HS-27A (cell line): ENCODE measurements at regions not wholly inside any gene's neighbourhood (a gene's known extent, or its start where the extent isn't known, plus 50 kb on each side); places are given as distances from the start of the nearest gene placed in this dataset.

Experiments used
- DNase-seq: peaks from one replicate; pipeline ENCODE4 v3.0.0-alpha.2; 2012; ENCODE audit warnings: low read depth, missing footprints

DNA sequence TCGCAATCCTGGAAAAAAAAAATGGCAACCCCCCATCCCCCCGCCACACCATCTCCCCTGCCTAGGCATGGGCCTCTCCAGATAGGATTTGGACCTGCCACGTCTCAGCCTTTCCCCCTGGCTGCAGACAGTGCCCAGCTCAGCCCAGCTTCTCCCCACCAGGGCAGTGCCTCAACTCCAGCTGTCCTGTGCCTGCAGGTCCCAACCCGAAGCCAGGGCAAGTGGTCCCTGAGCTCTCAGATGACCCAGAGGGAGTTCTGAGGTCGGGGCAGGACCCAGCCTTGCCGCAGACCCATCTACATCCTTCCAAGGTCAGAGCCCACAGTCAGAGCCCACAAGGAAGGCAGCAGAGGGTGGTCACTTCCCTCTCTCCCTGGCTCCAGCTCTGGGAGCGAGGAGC lies 86.7 kb upstream of the POU3F1 start:
- DNase-seq: no peak

DNA sequence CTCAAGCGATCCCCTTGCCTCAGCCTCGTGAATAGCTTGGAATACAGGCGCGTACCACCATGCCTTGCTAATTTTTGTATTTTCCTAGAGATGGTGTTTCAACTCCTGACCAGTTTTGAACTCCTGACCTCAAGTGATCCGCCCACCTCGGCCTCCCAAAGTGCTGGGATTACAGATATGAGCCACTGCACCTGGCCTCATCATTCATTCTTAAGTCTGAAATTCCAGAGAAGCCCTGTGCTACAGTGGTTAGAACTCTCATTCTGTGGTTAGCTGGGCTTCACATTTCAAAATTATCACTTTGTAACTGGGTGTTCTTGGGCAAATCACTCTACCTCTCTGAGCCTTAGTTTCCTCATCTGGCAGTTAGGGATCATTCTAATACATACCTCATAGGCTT lies 86.1 kb upstream of the POU3F1 start:
- DNase-seq: no peak

DNA sequence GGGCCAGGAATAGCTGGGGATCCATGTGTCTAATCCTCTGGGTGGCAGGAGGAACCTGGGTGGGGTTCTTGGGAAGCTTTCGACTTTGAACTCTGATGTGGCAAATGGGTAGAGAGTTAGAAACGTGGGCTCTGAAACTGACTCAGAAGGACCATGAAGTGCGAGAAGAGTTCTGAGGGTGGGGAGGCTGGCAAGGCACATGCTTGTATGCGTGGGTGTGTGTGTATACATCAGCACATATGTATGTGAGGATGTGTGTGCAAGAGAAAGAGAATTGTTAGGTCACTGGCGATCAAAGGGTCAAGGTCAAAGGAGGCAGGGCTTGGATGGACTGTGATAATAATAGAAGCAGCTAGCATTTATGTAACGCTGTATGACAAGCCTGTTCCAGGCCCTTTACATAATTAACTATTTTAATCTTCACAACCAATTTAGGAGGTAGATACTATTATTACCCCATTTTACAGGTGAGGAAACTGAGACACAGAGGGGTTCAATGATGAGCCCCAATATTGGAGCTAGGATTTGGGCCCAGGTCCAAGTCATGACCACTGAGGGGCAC lies 84.5 kb upstream of the POU3F1 start:
- no peak for DNase-seq

DNA sequence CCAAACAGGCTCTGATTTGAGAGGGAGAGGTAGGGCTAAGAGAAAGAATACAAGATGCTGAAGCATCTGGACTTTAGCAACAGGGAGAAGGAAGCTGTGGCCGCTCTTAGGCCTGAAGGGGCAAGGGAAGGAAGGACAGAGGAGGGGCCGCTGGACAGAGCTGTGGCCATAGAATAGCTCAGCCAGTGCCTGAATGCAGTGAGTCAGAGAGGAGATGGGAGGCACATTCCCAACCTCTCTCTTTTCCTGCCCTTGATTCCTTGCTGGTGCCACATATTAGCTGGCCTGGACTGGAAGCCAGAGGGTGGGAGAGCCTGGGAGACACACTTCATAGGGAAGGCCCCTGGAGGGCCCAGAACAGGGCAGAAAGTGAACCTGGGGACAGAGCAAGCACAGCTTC lies 83.4 kb upstream of the POU3F1 start:
- DNase-seq: no peak

DNA sequence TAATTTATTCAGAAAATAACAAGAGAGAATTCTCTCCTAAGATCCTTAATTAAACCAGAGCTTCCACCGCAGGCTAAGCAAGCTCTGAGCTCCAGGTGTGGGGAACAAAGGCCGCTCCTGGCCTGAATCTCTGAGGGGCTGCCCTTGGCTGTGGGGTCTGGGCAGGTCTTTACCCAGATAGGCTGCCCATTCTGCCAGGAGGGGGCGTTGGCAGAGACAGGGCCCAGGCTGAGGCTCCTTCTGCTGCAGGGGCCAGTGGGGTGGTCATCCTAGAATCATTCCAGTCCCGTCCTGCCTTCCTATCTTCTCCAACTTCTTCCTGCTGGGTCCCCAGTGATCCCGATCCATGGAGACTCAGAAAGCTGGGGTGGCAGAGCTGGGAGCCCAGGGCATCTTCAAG lies 82.9 kb upstream of the POU3F1 start:
- DNase-seq: no peak

DNA sequence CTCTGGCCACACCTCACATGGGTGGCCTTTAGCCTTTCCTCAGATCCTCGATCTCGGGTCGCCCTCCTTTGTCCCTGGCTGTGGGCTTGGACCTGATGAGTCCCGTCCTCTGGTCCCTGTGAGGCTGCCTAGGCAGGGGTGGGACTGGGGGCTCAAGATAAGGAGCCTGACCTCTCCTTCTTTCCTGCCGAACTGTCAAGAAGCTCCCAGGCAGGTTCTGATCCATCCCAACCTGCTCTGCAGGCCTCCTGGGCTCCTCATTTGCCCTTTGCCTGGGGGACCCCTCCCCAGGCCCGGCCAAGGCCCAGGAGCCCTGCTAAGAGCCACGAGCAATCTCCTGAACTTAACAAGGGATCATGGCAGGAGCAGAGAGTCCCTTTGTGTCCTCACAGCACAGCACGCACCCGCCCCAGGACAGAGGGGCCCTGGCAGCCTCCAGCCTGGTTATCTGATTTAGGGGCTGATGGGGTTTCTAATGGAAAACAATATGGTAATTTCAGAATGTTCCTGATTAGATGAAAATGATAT lies 82.4 kb upstream of the POU3F1 start:
- no peak for DNase-seq

DNA sequence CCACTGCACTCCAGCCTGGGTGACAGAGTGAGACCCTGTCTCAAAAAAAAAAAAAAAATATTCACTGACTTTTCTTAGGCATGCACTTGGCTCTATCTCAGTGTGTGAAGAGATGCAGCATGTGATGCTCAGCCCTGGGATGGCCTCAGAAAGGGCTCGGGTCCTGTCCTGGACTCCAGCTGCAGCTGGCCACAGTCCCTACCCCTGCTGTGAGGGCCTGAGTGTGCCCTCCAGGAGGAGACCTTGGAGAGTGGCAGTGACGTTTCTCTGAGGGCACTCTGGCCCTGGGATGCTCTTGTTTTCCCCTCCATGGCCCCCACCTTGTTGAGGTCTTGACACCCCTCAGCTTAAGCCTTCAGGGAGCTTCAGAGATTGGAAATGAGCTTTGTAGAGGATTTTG lies 81.9 kb upstream of the POU3F1 start:
- no peak for DNase-seq

DNA sequence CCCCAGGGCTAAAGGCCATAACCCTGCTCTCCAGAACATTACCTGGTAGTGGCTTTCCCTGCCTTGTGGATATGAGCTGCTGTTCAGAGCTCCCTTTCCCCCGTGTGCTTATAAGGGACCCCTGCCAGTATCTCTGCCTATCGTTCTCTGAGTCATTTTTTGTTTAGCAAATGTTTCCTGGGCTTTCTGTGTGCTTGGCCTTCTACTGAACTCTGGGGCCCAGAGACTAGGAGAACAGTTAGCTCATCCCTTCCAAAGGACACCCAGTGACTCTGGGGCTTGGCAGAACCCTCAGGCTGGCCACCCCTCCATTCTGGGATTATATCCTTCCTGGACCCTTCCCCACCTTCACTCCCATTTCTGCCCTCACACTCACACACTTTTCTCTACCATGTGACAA lies 80.8 kb upstream of the POU3F1 start:
- no peak for DNase-seq

DNA sequence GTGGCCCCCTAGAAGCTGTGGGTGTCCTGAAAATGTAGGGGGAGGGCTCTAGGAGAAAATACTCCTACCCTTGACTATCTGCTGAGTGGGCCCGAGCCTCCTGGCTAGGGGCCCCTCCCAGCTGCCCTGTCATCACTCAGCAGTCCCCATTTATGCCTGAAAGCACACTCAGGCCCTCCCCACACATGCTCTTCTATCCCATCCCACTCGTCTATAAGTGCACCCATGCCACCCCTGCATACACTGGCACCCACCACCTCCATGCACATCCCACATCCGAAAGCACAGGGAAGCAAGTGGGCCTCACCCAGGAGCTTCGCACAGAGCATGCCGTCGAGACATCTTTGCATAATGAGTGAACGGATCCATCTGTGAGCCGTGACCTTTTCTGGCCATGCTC lies 80.4 kb upstream of the POU3F1 start:
- no peak for DNase-seq

DNA sequence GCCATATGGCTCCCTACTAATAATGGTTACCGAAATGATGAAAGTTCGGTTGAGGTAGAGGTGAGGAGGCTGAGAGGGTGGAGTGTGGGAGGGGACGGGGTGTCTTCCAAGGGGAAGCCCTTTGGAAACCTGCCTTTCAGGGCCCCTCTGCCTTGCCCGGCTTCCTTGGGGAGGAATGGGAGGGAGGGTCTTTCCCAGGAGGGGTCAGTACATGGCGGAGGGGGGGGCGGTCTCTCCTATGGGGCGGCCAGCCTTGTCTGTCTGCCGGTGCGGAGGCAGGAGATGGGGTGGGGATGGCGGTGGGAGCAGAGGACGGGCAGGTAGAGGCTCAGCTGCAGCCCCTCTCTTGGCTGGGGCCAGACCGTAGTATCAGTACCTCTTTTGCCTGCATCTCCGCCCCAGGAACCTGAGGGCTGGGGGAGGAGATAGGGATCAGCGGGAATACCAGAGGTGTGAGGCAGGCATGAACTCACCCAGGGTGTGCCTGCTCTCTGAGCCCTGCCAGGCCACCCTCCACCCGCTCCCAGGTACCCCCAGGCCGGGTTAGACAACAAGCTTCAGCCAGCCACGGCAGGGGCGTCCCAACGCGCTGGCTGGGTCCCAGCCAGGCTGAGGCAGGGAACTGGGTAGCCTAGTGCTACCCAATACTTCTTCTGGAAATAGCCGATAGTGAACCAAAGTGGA lies 79.4 kb upstream of the POU3F1 start:
- DNase-seq: no peak

DNA sequence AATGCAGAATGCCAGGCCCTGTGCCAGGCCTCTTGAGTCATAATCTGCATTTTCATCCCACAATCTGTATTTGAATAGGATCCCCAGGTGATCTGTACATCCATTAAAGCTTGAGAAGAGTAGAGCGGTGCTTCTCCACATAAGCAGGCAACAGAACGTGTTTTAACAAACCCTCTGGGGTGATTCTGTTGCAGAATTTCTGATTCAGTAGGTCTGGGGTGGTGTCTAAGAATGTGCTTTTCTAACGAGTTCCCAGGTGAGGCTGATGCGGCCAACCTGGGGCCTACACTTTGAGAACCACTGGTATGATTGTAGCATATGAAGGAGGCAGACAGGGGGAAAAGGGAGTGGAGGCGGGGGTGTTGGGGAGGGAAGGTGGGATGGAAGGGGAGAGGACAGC lies 78.4 kb upstream of the POU3F1 start:
- no peak for DNase-seq

DNA sequence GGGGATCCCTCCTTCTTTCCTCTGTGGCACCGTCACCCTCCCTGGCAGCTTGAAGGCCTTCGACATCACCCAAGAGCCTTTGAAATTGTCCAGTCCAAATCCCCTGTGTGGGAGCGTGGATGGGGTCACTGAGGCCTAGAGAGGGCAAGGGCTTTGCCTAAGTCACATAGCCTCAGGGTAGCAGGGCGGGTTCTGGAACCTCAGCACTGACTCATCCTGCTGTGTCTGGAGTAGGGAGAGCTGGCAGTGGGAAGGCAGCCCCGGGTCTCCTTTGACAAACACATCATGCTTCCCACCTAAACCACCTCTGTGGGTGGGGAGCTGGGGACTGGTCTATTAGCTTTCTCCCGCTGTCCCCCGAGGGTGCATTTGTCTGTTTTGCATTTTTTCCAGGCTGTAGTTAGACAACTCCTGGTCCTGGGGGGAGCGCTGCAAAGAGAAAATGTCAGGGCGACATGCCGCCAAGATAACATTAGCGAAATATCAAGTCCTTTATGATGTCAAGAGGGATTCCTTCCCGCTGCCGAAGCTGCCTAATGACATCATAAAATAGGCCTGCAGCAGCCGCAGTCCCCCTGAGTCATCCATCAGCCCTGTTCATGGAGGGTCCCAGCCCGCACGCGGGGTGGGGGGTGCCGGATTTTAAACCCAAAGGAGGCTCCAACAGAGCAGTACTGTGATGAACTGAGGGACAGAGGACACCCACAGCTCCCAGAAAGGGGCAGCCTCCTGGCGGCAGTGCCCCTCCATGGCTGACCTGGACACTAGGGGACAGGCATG lies 77.0 kb upstream of the POU3F1 start:
- DNase-seq: no peak

DNA sequence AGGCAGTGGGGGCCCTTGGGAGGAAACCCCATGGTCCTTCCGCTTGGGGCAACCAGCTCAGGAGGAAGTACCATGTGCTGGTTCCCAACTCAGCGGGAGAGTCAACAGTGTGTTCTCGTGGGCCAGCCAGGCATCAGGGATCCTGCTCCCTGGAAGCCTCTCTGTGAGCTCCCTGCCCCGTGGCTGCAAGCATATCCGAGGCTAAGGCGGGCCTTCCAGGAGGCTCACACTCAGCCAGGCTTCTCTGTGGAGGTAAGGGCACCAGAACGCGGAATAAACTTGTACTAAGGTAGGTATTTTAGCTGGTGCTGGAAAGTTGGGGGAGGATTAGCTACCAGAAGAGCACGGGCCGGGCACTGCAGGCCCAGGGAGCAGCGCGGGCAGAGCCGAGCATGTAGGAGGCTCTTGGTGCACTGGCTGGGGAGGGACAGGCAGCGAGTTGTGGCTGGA lies 74.7 kb upstream of the POU3F1 start:
- no peak for DNase-seq

DNA sequence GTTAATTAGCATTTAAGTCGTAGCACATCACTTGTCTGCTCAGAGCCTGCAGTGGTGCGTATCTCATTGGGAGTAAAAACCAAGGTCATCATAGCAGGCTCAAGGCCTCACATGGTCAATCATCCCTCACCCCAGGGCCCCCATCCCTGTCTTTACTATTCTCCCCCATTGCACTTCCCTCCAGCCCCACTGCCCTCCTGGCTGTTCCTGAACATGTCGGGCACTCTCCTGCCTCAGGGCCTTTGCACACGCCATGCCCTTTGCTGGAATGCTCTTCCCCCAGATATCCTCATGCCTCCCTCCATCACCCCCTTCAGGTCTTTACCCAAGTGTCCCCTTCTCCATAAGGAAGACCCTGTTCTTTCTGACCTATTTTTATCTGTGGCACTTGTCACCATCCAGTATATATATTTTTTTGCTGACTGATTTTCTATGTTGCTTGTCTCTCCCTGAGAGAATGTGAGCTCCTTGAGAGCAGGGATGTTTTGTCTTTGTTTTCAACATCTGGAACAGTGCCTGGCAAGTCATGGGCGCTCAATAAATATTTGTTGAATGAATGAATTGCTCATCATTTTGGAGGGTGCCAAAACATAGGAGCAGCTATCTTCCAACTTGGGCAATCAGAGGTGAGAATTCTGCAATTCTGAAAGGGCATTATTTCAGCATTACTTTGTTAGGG lies 74.1 kb upstream of the POU3F1 start:
- DNase-seq: no peak

DNA sequence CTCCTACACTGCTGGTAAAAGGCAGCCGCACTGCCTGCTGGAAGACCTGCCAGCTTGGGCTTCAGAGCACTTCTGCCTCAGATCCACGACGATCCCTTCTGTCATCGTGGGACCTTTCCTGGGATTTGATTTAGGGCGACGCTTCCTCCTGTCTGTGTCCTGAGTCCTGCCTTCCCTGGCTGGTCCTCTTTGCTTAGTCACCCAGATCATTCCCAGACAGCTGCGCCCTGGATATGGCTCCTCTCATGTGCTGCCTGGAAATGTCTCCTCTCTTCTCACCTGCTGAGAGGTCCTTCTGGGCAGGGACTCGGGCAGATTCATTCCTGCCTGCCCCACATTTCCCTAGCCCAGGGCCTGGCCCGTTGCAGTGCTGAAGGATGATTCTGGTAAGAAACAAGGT lies 72.4 kb upstream of the POU3F1 start:
- DNase-seq: no peak

DNA sequence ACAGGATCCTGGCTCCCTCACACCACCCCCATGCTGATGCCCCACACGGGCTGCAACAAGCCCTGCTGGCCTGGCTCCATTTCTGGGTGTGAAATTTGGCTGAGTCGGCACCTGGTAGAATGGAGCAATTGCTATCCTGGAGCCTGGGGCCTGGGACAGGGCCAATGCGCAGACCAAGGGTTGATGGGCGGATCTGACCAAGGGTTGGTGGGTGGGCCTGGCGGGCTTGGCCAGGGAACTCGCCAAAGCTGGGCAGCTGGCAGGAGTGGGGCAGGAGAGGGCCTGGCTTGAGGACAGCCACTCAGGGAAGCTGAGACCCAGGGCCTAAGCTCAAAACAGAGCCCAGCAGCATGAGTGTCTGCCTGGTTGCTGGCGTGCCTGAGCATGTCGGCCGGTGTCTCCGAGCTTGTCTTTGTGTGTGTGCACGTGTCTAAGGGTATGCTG lies 70.9 kb upstream of the POU3F1 start:
- DNase-seq: no peak

DNA sequence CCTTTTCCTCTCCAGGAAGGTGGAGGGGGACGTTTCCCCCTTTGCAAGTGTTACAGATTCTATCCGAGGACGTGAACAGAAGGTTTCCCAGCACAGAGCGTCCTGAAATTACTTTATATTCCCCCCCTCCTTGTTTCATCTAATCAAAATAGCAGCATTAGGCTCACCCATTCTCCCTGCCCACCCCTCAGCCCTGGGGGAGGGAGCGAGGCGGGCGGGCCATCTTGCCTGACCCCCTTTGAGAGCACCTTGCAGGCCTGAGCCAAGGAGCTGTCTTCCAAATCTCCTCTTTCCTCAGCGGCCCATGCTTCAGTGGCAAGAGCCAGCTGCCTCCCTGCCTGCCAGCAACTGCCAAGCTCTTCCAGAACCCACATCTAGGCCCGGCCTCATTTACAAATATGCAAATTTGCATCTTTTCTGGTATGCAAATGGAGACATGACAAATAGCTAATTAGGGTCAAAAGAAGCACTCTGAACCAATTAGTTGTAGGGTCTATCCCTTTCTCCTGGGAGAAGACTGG lies 69.1 kb upstream of the POU3F1 start:
- DNase-seq: no peak

DNA sequence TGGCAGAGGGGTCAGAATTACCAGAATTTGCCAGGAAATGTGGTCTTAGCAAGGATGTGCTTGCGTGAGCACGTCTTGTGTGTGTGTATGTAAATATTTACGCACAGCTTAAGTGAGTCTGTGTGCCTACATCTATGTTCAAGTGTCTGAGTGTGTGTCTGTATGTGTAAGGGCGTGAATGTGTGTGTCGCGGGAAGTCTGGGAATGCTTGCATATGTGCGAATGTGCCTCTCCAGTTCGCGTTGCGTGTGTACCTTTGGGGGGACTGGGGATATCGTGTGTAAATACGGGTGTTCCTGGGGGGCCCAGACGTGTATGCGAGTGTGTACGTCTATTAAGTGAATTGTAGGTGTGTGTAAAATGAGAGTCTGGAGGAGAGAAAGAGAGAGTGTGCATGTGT lies 68.6 kb upstream of the POU3F1 start:
- no peak for DNase-seq

DNA sequence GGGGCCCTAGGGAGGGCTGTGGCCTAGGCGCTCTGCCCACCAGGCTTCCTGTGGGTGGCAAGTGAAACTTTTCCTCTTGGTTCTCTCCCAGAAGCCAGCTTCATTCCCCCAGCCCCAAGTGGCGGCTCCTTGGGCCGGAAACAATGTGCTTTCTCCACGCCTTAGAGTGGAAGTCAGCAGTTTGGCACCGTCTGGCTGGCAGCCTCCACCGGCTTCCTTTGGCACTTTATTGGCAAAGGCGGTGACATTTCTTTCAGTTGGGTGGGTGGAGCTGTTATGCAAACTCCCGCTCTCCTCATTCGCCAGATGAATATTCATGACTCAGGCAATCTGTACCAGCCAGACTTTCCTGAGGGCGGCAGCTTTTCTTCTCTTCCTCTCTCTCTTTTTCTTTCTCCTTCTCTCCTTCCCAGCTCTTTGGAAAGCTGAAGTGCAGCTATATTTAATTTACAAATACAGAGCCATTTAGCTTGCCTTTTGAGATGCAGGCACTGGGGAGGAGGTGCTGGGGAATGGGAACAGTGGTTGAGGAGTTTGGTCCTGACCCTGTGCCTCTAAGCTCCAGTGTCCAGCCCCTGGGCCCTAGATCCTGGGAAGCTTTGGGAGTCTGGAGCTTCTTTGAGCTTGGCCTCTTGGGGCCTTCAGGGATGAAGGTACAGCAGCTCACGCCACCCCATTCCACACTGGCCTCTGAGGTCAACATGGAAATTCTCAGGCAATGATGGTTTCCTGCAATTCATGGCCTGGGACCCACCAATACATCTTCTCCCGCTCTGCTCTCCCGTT lies 67.8 kb upstream of the POU3F1 start:
- no peak for DNase-seq

DNA sequence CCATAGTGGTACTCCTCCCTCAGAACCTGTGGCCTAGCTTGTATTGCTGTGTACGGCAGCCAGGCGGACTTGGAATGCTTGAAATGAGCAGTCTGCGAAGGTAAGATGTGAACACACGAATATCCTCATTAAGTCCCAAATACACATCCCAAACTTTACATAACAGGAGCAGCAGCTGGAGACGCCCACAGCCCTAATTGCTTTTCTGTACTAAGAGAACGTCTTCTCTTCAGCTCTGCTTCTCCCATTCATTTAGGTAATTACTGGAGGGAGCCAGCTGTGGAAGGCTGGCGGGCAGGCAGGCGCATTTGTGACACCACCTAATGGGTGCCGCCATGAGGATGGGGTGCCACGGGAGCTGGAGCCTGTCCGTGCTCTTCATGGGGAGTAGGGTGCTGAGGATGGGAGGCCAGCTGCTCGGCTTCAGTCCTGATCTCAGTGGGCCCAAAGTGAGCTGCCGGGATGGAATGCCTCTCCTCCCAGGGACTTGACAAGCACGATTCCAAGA lies 66.6 kb upstream of the POU3F1 start:
- no peak for DNase-seq

DNA sequence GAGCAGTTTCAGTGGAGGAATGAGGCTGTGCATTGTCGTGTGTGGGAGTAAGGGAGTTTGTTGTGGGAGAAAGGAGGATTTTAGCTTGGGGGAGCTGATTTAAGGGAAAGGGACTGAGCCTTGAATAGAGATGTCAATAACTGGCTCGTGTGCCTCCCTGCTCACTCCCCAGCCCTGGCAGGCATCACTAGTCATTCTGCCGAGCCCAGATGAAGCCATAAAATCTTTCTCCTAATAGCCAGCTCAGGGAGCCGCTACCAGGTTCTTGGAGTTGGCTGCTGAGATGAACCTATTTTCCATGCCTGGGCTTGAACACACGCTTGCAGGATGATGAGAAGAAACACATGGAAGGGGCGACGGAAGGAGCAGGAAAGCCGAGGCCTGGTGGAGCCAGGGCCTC lies 65.0 kb upstream of the POU3F1 start:
- no peak for DNase-seq
